ENCODE measurements at regions not wholly inside any gene's neighbourhood (a gene's known extent, or its start where the extent isn't known, plus 50 kb on each side); places are given as distances from the start of the nearest gene placed in this dataset.

DNA sequence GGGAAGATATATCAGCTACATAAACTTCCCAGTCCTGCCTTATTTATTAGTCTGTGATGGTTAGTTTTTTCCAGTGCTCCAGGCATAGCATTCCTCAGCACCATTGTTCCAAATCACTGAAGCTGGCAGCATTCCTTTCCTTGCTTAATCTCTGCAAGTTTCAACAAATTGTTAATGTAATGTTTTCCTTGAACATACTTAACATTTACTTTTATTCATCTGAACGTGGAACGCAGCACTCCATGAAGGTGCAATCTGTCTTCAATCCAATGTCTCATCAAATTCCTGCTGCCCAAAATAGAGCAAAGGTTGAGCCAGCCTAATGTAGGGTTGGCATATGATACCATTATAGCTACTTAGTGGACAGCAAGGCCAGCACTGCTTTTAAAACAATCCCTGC, 441.1 kb upstream of the RBFOX1 start:
- intact Hi-C loops (cut with DNase I) = no loop called here

DNA sequence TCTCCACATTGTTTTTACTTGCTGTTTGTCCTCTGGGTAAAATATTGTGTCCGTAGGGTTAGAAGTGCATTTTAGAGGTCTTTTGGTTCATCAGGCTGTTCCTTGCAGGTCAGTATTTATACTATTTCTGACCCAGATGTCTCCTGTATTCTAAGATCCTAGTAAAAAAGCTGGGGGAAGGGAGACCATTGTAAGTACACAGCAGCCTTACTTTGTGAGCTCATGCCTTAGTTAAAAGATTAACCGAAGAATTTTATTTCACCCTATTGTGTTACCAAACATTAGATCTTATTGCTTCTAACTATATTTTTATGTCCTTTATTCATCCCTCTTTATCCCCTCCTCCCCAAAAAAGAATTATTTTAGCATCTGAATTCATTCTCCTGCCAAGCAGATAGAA, 444.1 kb upstream of the RBFOX1 start:
- no peak for DNase-seq (ENCODE audit: low spot score)
- intact Hi-C loops (cut with DNase I) = no loop called here

More for the DNA sequence above, 441.1 kb upstream of the RBFOX1 start:
- DNase-seq (ENCODE audit: low spot score) = no peak

DNA sequence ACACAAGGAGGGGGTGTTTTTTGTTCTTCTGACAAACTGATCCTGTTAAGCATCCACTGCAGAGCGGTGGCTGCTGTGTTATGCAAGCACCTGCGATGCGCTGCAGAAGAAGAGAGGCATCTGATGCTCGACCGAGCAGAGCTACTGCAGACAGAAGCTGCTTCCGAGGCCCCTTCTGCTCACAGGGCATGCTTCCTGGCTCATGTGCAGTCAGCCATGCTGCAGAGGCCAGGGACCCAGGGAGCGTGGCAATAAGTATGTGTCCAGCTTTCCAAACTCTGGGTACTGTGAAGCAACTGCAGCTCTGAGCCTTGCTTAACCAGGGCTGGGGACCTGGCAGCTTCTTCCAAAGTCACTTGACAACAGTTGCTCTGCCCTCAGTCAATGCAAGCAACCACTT, 448.6 kb upstream of the RBFOX1 start:
- intact Hi-C loops (cut with DNase I) = no loop called here

DNA sequence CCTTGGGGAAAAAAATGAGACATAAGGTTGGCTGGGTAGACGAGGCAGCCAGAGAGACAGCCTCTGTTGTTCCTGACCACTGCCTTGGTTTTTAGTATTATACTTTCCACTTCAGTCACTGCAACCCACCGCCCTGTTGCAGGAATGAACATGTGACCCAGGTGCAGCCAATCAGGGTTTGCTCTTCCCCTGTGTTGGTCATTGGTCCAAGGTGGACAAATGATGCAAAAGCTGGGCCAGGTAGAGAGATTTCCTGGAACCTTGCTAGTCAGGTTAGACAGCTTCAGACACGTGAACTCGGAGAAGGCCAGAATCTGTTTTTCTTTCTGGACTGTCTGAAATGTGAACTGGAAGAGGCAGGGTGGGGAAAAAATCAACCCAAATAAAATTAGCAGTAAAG, 452.4 kb upstream of the RBFOX1 start:
- DNase-seq (ENCODE audit: low spot score) = no peak
- intact Hi-C loops (cut with DNase I) = no loop called here

More for the DNA sequence above, 448.6 kb upstream of the RBFOX1 start:
- DNase-seq (ENCODE audit: low spot score) = no peak

DNA sequence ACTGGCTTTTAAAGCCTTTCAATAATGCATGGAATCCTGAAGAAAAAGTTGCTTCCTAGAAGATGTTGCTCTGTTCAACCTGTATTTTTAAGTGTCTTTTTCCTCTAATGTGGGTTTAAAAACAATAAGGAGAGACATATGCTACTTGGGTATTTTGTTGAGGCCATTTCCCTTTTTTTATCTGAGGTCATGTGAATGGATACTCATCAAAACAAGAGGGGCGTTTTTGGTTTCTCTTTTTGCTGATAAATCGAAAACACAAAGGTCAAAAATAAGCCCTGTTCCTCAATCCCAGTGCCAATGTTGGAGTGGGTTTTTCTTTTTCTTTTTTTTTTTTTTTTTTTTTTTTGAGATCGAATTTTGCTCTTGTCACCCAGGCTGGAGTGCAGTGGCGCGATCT, 468.0 kb upstream of the RBFOX1 start:
- intact Hi-C loops (cut with DNase I) = no loop called here
- no peak for DNase-seq (ENCODE audit: low spot score)

DNA sequence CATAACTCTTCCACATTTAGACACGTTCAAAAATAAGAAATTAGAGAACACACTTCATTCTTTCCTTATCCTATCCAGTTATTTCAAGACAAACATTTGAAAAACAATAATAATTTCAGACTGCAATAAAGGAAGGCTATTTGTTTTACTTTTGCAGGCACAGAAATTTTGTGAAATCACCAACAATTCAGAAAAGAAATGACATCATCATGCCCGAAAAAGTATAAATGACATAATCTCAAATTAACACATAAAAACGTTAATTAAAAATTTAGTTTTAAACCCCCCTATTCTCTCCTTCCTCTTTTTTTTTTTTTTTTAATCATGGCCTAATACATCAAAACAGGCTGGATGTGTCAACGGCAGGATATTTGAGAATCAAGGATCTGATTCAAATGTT, 468.4 kb upstream of the RBFOX1 start:
- no peak for DNase-seq (ENCODE audit: low spot score)
- intact Hi-C loops (cut with DNase I) = no loop called here

DNA sequence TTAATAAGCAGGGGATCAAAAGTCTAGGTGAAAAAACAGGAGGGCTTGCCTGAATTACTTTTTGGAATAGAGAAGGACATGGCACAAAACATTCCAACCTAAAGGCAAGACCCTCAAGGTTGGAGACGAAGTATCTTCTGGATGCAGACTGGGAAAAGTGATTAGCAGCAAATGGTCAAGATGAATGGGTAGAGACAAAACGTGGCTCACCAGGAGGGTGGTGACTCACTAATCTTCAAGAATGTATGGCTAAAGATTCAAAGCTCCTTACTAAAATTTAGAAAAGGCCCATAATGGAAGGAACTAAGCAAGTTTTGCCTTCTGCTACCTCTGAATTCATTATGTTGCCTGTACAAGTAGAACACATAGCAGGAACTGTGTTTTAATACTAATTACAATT, 469.5 kb upstream of the RBFOX1 start:
- intact Hi-C loops (cut with DNase I) = no loop called here
- no peak for DNase-seq (ENCODE audit: low spot score)

DNA sequence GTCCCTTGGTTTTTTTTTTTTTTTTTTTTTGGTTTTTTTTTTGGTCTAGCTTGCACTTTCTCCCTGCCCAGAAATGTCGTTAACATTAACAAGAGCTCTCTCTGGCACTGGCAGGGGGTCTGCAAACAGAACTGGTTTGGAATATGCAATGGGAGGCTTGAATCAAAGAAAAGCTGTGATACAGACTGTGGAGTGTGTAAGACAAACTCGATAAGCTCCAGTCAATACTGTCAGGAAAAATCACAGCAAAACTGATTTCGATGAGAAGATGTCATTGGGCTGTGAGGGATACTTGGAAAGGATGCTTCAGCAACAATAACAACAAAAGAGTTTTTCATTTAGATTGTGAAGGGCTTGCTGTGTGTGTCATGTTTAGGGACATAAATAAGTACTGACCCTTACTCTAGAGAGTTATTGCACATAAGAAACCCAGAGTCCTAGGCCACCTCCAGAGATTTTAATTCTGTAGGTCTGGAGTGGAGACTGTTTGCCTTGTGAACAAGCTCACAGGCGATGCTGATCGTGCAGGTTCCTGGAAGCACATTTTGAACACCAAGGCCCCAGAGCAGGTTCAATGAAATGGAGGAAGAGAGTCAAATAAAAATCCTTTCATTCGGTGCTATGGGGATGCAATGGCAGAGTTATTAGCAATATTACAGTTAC, 470.7 kb upstream of the RBFOX1 start:
- intact Hi-C loops (cut with DNase I) = no loop called here
- DNase-seq (ENCODE audit: low spot score) = no peak

DNA sequence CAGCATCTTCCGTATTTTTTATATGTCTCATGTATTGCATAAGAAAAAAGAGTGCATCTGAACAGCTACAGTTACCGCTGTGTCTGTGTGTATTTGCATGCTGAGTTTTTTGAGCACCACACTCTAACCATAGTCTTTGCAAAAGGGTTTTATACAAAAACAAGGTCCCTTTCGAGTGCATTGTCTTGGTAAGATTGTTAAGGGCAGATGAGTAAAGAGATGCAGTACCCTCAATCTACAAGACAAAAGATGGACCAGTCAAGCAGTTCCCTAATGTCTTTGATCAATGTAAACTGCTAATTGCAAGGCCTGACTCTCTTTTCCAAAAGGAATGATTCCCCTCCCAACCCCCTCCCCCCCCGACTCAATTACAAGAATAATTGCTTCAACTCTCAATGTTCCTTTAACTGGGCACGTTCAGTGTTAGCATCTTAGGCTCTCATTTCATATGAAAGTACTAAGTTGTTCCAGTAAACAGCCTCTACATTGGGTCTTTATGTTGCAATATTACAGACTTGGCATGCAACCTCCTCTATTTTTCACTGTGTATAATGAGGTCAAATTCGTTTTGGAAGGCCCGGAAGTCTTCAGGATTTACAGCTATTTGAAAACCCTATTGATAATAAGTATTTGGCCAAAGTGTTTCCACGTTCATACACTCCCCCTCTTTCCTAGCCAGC, 471.4 kb upstream of the RBFOX1 start:
- intact Hi-C loops (cut with DNase I) = no loop called here
- DNase-seq (ENCODE audit: low spot score) = no peak

DNA sequence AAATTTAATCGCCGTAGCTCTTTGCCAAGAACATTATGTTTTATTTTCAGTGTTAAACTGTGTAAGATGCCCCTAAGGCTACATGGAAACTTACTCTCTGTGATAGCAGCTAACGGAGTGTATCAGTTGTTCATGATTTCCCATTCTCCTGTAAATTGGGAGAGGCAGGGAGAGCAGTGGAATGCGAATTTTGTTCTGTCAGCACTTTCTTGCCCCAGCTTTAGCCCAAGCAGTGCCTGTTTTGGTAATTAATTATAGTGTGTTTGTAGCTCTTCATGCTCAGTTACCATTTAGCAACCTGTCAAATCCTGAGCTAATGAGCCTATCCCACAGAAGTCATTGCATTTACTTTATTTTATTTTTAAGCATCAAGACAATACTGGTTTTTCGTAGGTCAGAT, 475.1 kb upstream of the RBFOX1 start:
- DNase-seq (ENCODE audit: low spot score) = no peak
- intact Hi-C loops (cut with DNase I) = no loop called here

DNA sequence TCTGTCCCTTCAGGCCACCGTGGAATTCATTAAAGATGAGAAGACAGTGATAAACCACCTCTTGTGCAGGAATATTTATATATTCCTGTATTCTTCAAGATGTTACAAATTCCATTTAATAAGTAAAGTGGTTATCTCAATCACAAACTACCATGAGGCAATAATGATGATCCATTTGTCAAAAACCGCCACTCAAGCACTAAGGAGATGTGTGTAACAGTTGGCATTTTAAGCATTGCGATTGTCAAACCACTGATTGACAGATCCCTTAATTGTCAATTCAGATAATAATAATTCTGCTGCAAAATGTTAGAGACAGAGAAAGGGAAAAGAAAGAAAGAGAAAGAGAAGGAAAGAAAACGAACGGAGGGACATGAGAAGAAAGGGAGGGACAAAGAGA, 476.1 kb upstream of the RBFOX1 start:
- intact Hi-C loops (cut with DNase I) = no loop called here
- DNase-seq (ENCODE audit: low spot score) = no peak

DNA sequence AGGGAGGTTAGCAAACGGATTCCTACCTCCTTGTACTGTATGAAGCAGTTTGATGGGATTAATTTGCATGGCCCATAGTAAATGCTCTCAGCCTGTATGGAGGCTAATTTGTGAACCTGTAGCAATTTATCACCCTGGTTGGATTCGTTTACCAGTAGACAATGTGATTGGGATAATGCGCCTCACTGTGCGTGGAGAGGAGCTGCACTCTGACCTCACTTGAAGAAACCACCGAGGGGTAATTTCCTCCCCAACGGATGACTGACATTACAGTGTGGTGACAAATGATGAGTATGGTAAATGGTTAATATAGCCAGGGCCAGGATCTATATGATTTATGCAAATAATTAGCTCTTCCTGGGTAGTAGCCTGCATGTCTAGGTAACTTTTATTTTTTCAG, 479.1 kb upstream of the RBFOX1 start:
- no peak for DNase-seq (ENCODE audit: low spot score)
- intact Hi-C loops (cut with DNase I) = no loop called here

DNA sequence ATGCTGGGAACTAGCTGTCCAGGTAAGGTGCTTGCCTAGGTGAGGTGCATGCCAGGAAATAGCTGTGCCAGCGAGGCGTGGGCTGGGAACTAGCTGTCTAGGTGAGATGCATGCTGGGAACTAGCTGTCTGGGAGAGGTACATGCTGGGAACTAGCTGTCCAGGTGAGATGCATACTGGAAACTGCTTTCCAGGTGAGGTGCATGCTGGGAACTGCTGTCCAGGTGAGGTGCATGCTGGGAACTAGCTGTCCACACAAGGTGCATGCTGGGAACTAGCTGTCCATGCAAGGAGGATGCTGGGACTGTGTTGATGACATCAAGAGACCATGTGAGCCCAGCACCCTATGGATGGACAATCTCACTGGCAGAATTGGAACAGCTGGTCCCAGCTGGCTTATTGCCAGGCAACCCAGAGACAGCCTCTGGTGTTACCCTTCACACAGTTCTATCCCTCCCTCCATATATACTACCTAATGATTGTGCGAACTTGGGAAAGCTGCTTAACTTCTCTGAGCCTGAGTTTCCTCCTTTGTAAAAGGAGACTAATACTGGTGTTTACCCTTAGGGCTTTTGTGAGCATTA, 479.9 kb upstream of the RBFOX1 start:
- intact Hi-C loops (cut with DNase I) = no loop called here

DNA sequence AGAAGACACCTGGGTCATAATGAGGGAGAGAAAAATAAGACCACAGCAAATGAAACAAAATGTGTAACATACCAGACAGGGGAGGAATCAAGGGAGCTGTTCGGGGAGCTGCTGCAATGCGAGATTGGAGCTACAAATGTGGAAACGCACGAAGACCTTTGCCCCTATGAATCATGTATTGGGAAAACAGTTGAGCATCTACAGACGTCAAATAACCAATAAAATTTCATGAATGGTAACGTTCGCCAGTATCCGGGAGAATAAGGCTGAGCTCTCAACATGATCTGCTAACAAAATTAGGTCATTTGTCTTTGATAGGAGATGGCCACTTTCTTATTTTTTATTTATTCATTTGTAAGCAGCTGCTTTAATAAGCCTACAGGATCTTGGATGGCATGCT, 486.2 kb upstream of the RBFOX1 start:
- intact Hi-C loops (cut with DNase I) = no loop called here
- DNase-seq (ENCODE audit: low spot score) = no peak

More for the DNA sequence above, 479.9 kb upstream of the RBFOX1 start:
- DNase-seq (ENCODE audit: low spot score) = no peak

DNA sequence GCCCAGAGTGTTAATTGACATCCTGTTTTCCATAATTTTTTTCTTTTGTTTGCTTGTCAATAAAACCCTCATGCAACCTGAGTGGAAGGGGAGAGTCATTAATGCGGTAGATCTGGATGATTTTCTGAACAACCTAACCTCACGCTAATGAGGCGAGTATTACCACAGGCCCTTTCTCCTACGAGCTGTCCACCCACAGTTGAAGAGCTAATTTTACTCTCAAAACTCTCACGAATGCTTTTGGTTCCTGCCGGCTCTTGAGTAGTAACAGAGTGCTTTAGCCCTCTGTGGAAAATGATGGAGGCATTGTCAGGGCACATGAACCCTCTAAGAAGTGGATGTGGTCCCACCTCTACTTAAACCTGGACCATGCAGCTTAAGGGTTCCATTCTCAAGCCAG, 491.3 kb upstream of the RBFOX1 start:
- DNase-seq (ENCODE audit: low spot score) = no peak
- intact Hi-C loops (cut with DNase I) = no loop called here

DNA sequence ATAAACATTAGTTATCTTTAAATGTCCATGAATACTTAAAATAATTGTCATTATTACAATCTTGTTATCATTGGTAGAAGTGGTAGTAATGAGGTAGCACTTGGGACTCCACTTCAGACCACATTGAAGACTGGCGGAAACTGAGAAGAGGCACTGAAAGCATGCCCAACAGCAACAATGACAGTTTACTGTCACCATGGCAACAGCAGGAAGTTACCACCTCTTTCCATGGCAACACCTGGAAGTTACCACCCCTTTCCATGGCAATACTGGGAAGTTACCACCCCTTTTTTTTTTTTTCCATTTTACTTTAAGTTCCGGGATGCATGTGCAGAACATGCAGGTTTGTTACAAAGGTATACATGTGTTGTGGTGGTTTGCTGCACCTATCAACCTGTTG, 494.9 kb upstream of the RBFOX1 start:
- intact Hi-C loops (cut with DNase I) = loop anchor here (10.0 kb wide), 1 partner anchor 63 kb away; no protein-coding TSS in a partner anchor
- DNase-seq (ENCODE audit: low spot score) = no peak

DNA sequence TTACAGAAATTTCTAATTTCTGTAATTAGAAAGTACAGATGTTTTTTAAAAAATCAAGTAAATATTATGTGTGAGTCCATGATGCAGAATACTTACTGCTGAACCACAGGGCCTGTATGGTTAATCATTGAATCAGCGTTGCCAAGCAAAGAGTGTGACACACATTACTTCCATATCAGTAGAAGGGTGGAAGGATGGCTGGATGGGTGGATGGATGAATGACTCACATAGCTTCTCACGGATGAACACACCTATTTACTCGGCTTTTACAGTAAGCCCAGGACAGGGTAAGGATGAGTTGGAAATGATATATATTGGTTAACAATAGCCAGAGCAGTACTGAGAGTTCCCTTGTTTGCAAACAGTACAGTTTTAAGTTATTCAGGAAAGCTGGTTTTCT, 495.9 kb upstream of the RBFOX1 start:
- DNase-seq (ENCODE audit: low spot score) = no peak

DNA sequence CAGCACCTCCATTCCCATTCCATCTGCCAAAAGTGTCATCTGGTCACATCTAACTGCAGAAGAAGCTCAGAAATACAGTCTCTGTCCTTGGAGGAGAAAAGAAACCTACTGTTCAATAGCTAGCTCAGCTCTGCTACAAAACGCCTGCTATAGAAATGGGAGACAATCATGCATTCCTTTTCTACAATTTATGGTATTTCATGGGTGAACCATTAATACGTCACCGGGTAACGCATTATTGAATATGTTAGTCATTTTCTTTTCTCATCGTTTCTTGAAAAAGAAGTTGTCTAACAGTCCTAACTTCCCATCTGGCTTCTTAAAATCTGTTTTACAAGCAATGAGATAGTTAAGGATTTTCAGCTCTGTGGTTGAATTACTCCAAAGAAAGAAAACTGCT, 496.7 kb upstream of the RBFOX1 start:
- no peak for DNase-seq (ENCODE audit: low spot score)
- intact Hi-C loops (cut with DNase I) = loop anchor here (10.0 kb wide), 1 partner anchor 61 kb away; no protein-coding TSS in a partner anchor

More for the DNA sequence above, 495.9 kb upstream of the RBFOX1 start:
- intact Hi-C loops (cut with DNase I) = loop anchor here (10.0 kb wide), 1 partner anchor 62 kb away; no protein-coding TSS in a partner anchor

DNA sequence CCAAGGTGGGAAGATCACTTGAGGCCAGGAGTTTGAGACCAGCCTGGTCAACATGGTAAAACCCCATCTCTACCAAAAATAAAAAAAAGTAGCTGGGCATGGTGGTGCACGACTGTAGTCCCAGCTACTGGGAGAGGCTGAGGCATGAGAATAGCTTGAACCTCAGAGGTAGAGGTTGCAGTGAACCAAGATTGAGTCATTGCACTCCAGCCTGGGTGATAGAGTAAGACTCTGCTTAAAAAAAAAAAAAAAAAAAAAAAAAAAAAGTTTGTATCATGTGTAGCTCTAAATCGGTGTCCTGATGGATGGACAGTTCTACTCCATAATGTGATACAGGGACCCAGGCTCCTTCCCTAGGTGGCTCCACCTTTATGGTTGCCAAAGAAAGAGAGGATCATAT, 497.1 kb upstream of the RBFOX1 start:
- no peak for DNase-seq (ENCODE audit: low spot score)
- intact Hi-C loops (cut with DNase I) = loop anchor here (10.0 kb wide), 1 partner anchor 61 kb away; no protein-coding TSS in a partner anchor

DNA sequence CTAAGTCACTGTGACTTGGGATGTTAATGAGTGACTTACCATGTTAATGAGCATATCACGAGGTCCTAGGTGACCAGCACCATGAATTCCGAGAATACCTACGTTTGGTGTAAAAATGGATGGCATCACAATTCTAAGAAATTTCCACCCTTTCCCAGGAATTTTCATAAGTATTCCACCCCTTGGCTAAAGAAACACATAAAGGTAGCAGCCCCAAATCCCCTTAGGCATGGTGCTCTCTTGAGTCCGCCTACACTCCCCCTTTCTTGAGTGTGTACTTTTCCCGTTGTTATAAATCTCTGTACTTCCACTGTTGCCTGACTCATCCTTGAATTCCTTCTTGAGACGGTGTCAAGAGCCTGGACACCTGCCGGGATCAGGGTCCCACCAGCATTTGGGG, 504.0 kb upstream of the RBFOX1 start:
- intact Hi-C loops (cut with DNase I) = no loop called here
- no peak for DNase-seq (ENCODE audit: low spot score)

DNA sequence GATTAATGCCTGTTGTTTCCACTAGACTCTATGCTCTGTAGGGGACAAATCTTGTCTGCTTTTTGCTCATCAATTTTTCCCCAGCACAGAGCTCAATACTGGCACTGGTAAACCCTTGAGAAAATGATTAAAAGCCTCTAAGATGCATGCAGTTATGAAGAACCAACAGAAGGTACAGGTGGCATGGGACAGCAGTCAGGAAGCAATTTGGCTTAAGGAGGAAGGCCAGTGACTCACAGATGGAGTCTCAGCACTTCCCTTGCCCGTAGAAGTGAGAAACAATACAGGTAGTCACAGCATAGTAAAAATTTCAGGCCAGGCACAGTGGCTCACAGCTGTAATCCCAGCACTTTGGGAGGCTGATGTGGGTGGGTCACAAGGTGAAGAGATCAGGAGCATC, 504.7 kb upstream of the RBFOX1 start:
- intact Hi-C loops (cut with DNase I) = no loop called here
- DNase-seq (ENCODE audit: low spot score) = no peak

Data from cardiac septum (tissue), 1 donor.